Ishikawa (cell line): ENCODE measurements at regions not wholly inside any gene's neighbourhood (a gene's known extent, or its start where the extent isn't known, plus 50 kb on each side); places are given as distances from the start of the nearest gene placed in this dataset.

ENCODE experiments used
- CEBPB ChIP-seq: IDR thresholded peaks from 2 replicates; pipeline ENCODE4 v1.6.1; 2012
- CREB1 ChIP-seq: IDR thresholded peaks from 2 replicates; pipeline ENCODE4 v1.6.1; 2012; ENCODE audit warnings: low read depth
- EGR1 ChIP-seq: IDR thresholded peaks from 2 replicates; pipeline ENCODE4 v1.6.1; 2012
- EP300 ChIP-seq: IDR thresholded peaks from 2 replicates; pipeline ENCODE4 v1.6.1; 2012; ENCODE audit warnings: borderline replicate concordance
- FOXM1 ChIP-seq: IDR thresholded peaks from 2 replicates; pipeline ENCODE4 v1.6.1; 2012; ENCODE audit warnings: low read depth, borderline replicate concordance
- NFIC ChIP-seq: IDR thresholded peaks from 2 replicates; pipeline ENCODE4 v1.6.1; 2012
- RAD21 ChIP-seq: IDR thresholded peaks from 2 replicates; pipeline ENCODE4 v1.6.1; 2012; ENCODE audit warnings: low read depth
- TAF1 ChIP-seq: IDR thresholded peaks from 2 replicates; pipeline ENCODE4 v1.6.1; 2012; ENCODE audit warnings: low read depth, mild to moderate bottlenecking
- TCF12 ChIP-seq: IDR thresholded peaks from 2 replicates; pipeline ENCODE4 v1.6.1; 2012; ENCODE audit warnings: low read depth
- TEAD4 ChIP-seq: IDR thresholded peaks from 2 replicates; pipeline ENCODE4 v1.6.1; 2012
- YY1 ChIP-seq: IDR thresholded peaks from 2 replicates; pipeline ENCODE4 v1.6.1; 2012; ENCODE audit warnings: low read depth
- ZBTB7A ChIP-seq: IDR thresholded peaks from 2 replicates; pipeline ENCODE4 v1.6.1; 2012; ENCODE audit warnings: low read depth
- TF ChIP-seq, protein P1 (sequence below): IDR thresholded peaks from 2 replicates; pipeline ENCODE4 v1.6.1; 2012
- TF ChIP-seq, protein P2 (sequence below): IDR thresholded peaks from 2 replicates; pipeline ENCODE4 v1.6.1; 2012; ENCODE audit warnings: low read depth, mild to moderate bottlenecking
- TF ChIP-seq, protein P3 (sequence below): IDR thresholded peaks from 2 replicates; pipeline ENCODE4 v1.6.1; 2012

DNA sequence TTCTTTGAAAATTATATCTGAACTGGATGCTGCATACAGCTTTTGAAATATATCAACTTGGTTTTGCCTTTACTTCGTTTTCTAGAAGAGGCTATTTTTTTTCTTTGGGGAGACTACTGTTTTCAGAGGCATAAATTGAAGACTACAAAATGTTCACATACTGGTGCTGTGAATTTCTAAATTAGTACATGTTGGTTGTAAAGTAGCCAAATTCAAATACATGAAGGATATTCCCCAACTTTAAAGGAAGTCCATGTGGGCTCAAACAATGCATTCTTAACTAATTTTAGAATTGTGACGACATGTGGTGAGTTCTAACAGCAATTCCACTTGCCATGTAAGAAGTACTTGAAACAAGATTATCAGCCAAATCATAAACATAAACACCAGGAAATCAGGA is 295.7 kb downstream of the TUSC7 start:
- TF ChIP-seq, protein P1, sequence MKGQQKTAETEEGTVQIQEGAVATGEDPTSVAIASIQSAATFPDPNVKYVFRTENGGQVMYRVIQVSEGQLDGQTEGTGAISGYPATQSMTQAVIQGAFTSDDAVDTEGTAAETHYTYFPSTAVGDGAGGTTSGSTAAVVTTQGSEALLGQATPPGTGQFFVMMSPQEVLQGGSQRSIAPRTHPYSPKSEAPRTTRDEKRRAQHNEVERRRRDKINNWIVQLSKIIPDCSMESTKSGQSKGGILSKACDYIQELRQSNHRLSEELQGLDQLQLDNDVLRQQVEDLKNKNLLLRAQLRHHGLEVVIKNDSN = no peak
- TF ChIP-seq TEAD4 (no peak), EP300 (no peak), EGR1 (no peak), NFIC (no peak), ZBTB7A (no peak), CEBPB (no peak), TAF1 (no peak), RAD21 (no peak), FOXM1 (no peak), YY1 (no peak)
- TF ChIP-seq, protein P2, sequence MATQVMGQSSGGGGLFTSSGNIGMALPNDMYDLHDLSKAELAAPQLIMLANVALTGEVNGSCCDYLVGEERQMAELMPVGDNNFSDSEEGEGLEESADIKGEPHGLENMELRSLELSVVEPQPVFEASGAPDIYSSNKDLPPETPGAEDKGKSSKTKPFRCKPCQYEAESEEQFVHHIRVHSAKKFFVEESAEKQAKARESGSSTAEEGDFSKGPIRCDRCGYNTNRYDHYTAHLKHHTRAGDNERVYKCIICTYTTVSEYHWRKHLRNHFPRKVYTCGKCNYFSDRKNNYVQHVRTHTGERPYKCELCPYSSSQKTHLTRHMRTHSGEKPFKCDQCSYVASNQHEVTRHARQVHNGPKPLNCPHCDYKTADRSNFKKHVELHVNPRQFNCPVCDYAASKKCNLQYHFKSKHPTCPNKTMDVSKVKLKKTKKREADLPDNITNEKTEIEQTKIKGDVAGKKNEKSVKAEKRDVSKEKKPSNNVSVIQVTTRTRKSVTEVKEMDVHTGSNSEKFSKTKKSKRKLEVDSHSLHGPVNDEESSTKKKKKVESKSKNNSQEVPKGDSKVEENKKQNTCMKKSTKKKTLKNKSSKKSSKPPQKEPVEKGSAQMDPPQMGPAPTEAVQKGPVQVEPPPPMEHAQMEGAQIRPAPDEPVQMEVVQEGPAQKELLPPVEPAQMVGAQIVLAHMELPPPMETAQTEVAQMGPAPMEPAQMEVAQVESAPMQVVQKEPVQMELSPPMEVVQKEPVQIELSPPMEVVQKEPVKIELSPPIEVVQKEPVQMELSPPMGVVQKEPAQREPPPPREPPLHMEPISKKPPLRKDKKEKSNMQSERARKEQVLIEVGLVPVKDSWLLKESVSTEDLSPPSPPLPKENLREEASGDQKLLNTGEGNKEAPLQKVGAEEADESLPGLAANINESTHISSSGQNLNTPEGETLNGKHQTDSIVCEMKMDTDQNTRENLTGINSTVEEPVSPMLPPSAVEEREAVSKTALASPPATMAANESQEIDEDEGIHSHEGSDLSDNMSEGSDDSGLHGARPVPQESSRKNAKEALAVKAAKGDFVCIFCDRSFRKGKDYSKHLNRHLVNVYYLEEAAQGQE = no peak

DNA sequence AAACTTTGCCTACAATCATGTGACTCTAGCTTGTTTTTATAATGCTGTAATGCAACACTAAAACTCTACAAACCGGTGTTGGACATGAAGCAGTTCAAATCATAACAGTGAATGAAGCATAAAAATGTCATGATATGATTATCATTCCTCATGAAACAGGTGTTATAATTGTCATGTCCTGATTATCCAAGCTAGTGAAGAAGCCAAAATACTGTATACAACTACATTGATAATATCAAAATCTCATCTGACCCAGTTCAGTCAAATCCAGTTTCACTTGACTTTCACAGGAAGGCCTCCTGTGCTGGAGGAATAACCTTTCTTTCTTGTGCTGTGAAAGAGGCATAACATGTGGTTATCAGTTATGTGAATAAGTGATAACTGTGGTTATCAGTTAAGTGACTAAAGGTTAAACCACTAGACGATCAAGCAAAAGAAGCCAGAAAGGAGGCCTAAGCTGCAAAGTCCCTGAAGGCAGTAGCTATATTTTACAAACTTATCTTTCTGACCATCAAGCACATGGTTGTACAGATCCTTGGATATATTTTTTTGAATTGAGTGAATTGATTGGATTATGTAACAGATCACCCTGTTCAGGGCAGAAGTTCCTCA is 296.4 kb downstream of the TUSC7 start:
- TF ChIP-seq NFIC (no peak), FOXM1 (no peak), EP300 (no peak), CEBPB (no peak), TCF12 (no peak), RAD21 (no peak), EGR1 (no peak), YY1 (no peak), ZBTB7A (no peak), CREB1 (no peak)
- TF ChIP-seq, protein P1 = no peak
- TF ChIP-seq, protein P3, sequence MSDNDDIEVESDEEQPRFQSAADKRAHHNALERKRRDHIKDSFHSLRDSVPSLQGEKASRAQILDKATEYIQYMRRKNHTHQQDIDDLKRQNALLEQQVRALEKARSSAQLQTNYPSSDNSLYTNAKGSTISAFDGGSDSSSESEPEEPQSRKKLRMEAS = no peak
- TF ChIP-seq, protein P2 = no peak

DNA sequence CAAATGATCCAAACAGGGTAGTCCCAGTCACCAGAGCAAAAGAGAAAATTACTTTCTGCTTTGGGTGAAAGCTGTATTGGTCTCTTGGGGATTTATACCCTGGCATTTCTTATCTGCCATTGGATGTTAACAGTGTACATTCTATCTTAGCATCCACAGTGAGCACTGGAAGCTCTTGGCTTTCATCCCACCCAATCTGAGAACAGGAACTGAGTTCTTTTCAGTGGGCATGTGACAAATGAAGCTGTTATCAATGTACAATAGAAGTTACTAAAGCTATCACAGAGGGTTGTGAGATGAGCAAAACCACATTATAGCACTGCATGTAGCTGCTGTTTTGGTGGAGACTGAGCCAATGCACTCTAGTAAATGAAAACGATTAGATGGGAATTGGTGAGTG is 300.7 kb downstream of the TUSC7 start:
- TF ChIP-seq YY1 = no peak
- no peak for TF ChIP-seq FOXM1
- no peak for TF ChIP-seq EGR1
- TF ChIP-seq CREB1 = no peak
- TF ChIP-seq TCF12 = no peak
- no peak for TF ChIP-seq TAF1
- no peak for TF ChIP-seq EP300
- TF ChIP-seq, protein P3 = no peak

DNA sequence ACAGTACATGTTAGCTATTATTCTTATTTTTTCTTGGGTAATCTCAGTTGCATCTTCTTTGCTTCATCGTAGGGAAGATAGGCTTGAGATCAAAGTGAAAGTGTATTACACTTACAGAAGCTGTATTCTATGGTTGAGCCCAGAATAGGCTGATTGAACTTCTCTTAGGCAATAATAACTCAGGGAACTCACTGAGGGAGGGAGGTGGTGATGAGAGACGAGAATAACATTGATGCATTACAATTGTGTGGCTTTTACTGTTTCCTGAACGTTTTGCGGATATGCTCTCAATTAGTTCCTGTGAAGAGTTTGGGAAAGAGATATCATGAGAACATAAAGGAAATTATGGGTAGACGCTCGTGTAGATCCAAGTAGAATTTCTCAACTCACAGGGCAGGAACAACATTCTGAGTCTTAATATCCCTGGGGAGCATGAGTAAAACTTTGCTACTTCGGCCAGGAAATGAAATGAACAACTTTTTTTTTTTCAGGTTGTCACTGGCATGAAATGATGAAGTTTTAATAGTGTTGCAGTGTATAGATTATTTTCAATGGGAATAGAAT is 302.2 kb downstream of the TUSC7 start:
- TF ChIP-seq TCF12 = no peak
- TF ChIP-seq, protein P1 = no peak
- TF ChIP-seq, protein P2 = no peak
- TF ChIP-seq, protein P3 = no peak
- no peak for TF ChIP-seq CEBPB
- TF ChIP-seq TAF1 = no peak
- TF ChIP-seq CREB1 = no peak
- no peak for TF ChIP-seq RAD21
- TF ChIP-seq FOXM1 = no peak
- no peak for TF ChIP-seq YY1
